Stimulated activated naive CD8-positive, alpha-beta T cell treated with anti-CD3 and anti-CD28 coated beads, Interleukin-15, amount 100 ng/mL, for 72 hours (primary cell): ENCODE measurements at regions not wholly inside any gene's neighbourhood (a gene's known extent, or its start where the extent isn't known, plus 50 kb on each side); places are given as distances from the start of the nearest gene placed in this dataset.
"Not testable (repeated sequence)": the region's sequence is repeated elsewhere in the genome, so short reads cannot be mapped to it uniquely, and the experiment has no call there.

Source experiments
- ATAC-seq: fragments of 150-1000 bp; cut with Tn5 transposase; 2 replicates; pipeline ENCODE4 v1.10.0; 2021; ENCODE audit warnings: mild to moderate bottlenecking, moderate library complexity
- DNase-seq, 2 donors: peaks; one replicate each; pipeline ENCODE4 v3.0.0; 2021 to 2022
- H3K27ac Mint-ChIP-seq, 2 donors: one replicate each; pipeline ENCODE4 v1.8.0; 2022; ENCODE audit warnings: mild to moderate bottlenecking in 2 of 2, mixed read lengths in 2 of 2, moderate library complexity in 2 of 2
- H3K27me3 Mint-ChIP-seq: one replicate; pipeline ENCODE4 v1.8.0; 2022; ENCODE audit warnings: mixed read lengths
- H3K4me1 Mint-ChIP-seq: one replicate; pipeline ENCODE4 v1.8.0; 2022; ENCODE audit warnings: mild to moderate bottlenecking, mixed read lengths
- H3K4me3 Mint-ChIP-seq, 2 donors: one replicate each; pipeline ENCODE4 v1.8.0; 2022; ENCODE audit warnings: mild to moderate bottlenecking in 2 of 2, mixed read lengths in 2 of 2, moderate library complexity in 1 of 2
- H3K9me3 Mint-ChIP-seq, 2 donors: one replicate each; pipeline ENCODE4 v1.8.0; 2022; ENCODE audit warnings: mixed read lengths in 2 of 2

DNA sequence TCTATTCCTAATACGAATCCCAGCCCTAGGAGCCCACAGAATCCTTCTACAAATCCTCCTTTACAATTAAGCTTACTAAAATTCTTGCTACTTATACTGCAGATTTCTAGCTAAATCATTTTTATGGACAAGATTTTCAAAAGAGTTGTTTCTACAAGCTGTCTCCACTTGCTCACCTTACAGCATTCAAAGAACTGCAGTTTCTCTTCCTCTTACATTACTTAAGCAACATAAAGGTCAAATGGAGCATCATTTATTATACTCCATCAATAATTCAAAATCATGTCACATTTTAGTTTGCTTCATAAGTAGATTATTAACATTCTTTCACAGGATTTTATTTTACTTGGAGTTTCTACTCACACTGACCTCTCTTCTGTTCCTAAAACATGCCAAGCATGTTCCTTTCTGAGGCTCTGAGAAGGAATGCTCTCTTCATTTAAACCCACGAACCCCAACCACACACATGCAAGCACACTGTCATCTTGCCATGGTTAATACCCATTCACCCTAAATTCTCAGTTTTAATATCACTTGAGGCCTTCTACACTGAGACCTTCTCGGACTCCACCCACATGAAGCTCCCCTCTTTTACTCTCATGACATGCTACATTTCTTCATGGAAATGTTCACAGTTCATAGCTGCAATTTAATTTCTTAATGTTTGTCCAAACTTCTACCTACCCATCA, 388.2 kb downstream of the TBC1D32 start:
- no peaks in the 10 kb centered on the region for H3K4me1 Mint-ChIP-seq
- no peaks in the 10 kb centered on the region for H3K27me3 Mint-ChIP-seq
- no peaks in the 10 kb centered on the region for H3K9me3 Mint-ChIP-seq
- no peak overlapping the region for H3K27ac Mint-ChIP-seq
- H3K4me3 Mint-ChIP-seq: no peak overlapping the region
- ATAC-seq (no peak), DNase-seq (no peak)

DNA sequence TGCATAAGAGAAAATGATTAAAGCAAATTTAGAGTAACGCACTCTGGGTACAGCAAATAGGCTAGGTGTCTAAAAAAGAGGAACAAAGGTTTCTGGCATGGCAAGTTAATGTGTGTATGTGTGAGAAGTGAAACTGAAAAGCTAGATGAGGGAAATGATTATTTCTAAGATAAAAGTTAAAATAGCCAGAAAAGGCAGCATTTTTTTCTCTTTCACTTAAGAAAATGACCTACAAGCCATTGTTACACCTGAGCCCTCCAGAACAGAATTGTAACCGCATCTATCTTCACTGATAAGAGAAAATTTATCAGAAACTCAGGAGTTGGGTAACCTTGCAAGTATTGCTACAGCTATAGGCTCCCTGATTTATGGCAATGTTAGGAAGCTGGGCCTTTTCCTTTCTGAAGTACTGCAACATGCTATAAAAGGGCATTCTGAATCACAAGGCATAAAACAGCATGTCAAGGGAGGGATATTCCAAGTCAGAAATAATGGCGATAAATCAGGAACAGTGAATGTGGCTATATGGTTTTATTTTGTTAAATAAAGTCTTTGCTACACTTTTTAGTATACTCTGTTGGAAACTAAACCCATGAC, 395.3 kb downstream of the TBC1D32 start:
- ATAC-seq (no peak), DNase-seq (no peak)
- H3K27ac Mint-ChIP-seq: no peak overlapping the region
- no peaks in the 10 kb centered on the region for H3K4me1 Mint-ChIP-seq
- no peak overlapping the region for H3K4me3 Mint-ChIP-seq
- no peaks in the 10 kb centered on the region for H3K9me3 Mint-ChIP-seq
- no peaks in the 10 kb centered on the region for H3K27me3 Mint-ChIP-seq

DNA sequence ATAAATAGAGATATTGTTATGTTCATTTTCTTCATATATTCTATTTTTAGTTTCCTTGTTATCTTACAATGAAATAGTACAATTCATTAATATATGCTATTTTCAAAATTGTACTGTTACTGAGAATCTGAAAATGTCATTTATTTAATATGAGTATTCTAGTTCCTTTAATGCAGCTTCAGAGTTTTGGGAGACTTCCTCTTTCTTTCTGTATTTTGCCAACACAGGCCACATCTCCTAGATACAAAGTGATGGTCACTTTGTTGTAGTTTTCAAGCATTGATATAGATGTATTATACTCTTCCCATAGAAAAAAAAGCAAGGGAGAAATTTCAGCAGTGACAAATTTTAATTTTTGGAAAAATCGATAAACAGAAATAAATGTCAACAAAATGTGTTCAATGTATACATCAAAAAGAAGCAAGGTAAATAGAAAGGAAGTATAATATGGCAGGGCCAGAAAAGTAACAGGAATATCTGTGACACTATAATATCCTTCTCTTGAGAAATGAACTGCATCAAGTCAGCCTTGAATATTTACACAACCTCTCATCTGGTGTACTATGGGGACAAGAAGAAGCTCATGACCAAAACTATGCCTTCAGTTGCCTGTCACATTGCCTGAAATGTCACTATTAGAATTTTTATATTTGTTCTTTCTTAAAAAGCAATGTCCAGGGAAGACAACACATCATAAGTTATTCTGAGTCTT, 396.0 kb downstream of the TBC1D32 start:
- no peaks in the 10 kb centered on the region for H3K4me1 Mint-ChIP-seq
- DNase-seq (no peak), ATAC-seq (no peak)
- no peaks in the 10 kb centered on the region for H3K27me3 Mint-ChIP-seq
- H3K4me3 Mint-ChIP-seq: no peak overlapping the region
- no peak overlapping the region for H3K27ac Mint-ChIP-seq
- H3K9me3 Mint-ChIP-seq: no peaks in the 10 kb centered on the region

DNA sequence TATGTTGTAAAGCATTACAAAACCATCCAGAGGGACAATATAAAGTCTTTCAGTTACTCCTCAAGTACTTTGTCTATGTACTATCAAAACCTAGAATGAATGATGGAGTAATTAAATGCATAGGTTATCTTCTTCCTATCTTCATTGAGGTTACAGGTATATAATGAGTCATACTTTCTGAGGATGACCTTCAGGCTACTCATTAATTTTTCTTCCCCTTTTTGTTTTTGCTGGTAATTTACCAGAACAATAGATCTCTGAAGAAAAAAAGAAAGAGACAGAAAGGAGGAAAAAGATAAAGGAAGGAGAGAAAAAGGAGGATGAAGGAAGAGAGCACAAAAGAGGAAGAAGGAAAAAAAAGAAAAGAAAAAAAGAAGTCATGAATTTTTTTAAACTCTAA, 398.4 kb downstream of the TBC1D32 start:
- Mint-ChIP-seq H3K27me3 (no peaks in the 10 kb centered on the region), H3K4me1 (no peaks in the 10 kb centered on the region), H3K9me3 (no peaks in the 10 kb centered on the region), H3K27ac (no peak overlapping the region), H3K4me3 (no peak overlapping the region)
- DNase-seq: no peak
- no peak for ATAC-seq

DNA sequence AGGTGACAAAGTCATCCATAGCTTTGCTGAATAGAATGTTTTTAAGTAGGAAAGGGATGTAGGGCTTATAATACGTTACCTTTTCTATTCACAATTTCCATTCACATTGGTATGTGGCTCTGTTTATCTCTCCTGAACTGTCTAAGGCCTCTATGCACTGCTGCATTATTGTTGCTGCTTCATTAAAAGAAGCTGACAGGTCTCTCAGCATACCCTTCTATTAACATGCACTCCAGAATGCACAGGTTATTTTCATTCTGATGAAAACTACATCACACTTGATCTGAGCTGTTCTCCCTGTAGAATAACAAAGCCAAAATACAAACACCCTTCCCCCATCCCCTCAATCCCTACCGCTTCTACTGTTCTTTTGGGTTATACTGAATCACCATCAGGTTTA, 399.3 kb downstream of the TBC1D32 start:
- no peak overlapping the region for H3K27ac Mint-ChIP-seq
- no peaks in the 10 kb centered on the region for H3K4me1 Mint-ChIP-seq
- DNase-seq: no peak
- H3K27me3 Mint-ChIP-seq: no peaks in the 10 kb centered on the region
- no peak for ATAC-seq
- no peak overlapping the region for H3K4me3 Mint-ChIP-seq
- no peaks in the 10 kb centered on the region for H3K9me3 Mint-ChIP-seq

DNA sequence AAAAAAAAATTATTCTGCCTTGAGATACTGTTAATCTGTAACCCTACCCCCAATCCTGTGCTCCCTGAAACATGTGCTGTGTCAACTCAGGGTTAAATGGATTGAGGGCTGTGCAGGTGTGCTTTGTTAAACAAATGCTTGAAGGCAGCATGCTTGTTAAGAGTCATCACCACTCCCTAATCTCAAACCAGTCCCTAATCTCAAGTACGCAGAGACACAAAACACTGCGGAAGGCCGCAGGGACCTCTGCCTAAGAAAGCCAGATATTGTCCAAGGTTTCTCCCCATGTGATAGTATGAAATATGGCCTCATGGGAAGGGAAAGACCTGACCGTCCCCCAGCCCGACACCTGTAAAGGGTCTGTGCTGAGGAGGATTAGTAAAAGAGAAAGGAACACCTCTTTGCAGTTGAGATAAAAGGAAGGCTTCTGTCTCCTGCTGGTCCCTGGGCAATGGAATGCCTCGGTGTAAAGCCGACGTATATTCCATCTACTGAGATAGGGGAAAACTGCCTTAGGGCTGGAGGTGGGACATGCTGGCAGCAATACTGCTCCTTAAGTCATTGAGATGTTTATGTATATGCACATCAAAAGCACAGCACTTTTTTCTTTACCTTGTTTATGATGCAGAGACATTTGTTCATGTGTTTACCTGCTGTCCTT, 402.6 kb downstream of the TBC1D32 start:
- not testable (repeated sequence) for ATAC-seq, H3K4me1 Mint-ChIP-seq, H3K4me3 Mint-ChIP-seq, DNase-seq, H3K27me3 Mint-ChIP-seq, H3K27ac Mint-ChIP-seq, H3K9me3 Mint-ChIP-seq

DNA sequence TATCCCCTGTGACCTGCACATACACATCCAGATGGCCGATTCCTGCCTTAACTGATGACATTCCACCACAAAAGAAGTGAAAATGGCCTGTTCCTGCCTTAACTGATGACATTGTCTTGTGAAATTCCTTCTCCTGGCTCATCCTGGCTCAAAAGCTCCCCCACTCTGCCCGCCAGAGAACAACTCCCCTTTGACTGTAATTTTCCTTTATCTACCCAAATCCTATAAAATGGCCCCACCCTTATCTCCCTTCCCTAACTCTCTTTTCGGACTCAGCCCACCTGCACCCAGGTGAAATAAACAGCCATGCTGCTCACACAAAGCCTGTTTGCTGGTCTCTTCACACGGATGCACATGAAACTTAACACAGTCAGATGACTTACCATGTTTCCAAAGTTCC, 403.8 kb downstream of the TBC1D32 start:
- H3K4me1 Mint-ChIP-seq, H3K27me3 Mint-ChIP-seq, H3K9me3 Mint-ChIP-seq, H3K4me3 Mint-ChIP-seq, DNase-seq, ATAC-seq, H3K27ac Mint-ChIP-seq: not testable (repeated sequence)

DNA sequence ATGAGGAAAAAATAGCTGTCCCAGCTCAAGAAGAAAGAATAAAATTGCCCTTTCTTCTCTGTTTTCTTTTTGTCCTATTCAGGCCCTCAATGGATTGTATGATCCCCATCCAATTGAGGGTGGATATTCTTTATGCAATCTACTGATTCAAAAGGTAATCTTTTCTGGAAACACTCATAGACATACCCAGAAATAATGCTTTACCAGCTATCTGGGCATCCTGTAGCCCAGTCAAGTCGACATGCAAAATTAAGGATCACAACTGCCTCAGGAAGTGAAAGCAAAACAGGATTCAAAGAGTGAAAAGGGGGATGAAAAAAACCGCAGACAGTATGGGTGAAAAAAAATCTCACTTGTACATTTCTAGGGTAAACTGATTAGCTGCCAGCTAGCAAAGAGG, 410.1 kb downstream of the TBC1D32 start:
- DNase-seq (no peak), ATAC-seq (no peak)
- no peaks in the 10 kb centered on the region for H3K4me1 Mint-ChIP-seq
- no peak overlapping the region for H3K27ac Mint-ChIP-seq
- H3K9me3 Mint-ChIP-seq: peaks cover 0 to 4% of the 10 kb centered on the region in 2 donors
- H3K4me3 Mint-ChIP-seq: no peak overlapping the region
- no peaks in the 10 kb centered on the region for H3K27me3 Mint-ChIP-seq

DNA sequence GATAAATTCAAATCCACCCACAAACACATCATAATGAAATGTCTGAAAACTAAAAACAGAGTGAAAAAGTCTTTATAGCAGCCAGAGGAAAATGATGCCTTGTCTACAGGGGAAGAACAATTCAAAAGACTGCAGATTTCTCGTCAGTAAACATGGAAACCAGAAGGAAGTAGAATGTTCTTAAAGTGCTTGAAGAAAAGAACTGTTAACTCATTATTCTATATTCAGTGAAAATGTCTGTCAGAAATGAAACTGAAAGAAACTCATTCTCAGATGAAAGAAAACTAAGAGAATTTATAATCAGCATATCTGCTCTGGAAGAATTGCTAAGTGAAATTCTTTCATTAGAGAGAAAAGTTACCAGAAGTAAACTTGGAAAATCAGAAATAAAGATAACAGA, 416.1 kb downstream of the TBC1D32 start:
- H3K9me3 Mint-ChIP-seq: no peaks in the 10 kb centered on the region
- H3K4me3 Mint-ChIP-seq: no peak overlapping the region
- no peak for ATAC-seq
- H3K27me3 Mint-ChIP-seq: no peaks in the 10 kb centered on the region
- H3K4me1 Mint-ChIP-seq: no peaks in the 10 kb centered on the region
- DNase-seq: no peak
- no peak overlapping the region for H3K27ac Mint-ChIP-seq

DNA sequence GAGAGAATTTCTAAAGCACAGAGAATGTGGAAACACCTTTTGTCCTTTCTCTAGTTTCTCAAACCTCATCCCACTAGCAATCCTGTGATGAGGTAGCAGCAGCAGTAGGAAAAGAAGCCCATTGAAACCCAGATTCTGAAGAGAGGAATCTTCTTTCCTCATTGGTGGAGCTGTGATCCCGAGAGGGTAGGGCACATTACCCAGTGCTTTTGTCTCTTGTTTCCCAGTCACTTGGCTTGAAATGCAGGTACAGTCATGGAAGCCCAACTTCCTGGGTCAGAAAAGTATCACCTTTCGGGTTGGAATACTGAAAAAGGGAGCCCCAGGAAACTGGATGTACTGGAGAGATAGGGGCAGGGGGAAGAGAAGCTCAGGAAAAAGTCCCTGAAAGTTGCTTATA, 417.4 kb downstream of the TBC1D32 start:
- no peak for ATAC-seq
- Mint-ChIP-seq H3K4me1 (no peaks in the 10 kb centered on the region), H3K27ac (no peak overlapping the region), H3K9me3 (no peaks in the 10 kb centered on the region), H3K4me3 (no peak overlapping the region), H3K27me3 (no peaks in the 10 kb centered on the region)
- DNase-seq: no peak

DNA sequence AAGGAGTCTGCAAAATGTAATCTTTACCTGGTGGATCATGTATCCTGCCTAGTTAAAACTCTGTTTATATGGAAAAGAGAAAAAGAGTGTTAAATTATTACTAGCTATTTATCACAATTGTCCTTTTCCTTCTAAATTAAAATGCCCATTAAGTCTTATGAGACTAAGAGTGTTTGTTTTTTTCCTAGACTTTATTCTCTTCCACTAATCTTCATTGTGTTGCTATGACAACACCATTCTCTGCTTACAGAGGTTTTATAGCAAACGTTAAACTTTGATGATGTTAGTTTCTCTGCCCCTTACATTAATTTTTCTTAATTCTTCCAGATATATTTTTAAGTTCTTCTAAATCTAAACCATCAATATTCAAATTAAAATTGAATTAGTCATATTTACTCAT, 420.8 kb downstream of the TBC1D32 start:
- no peaks in the 10 kb centered on the region for H3K9me3 Mint-ChIP-seq
- no peaks in the 10 kb centered on the region for H3K27me3 Mint-ChIP-seq
- H3K4me3 Mint-ChIP-seq: no peak overlapping the region

DNA sequence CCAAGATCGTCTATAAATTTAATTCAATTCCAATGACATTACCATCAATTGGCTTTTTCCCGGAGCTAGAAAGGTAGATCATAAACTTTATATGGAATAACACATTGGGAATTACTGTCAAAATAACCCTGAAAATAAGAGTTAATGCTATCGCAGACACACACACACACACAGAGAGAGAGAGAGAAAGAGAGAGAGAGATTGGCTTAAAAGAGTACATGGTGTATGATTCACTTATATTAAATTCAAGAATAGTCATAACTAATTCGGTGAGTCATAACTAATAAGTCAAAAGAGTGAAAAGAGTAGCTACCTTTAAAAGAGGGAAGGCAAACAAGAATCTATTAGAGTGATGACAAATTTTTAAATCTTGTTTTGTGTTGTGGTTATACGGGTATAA, 425.5 kb downstream of the TBC1D32 start:
- Mint-ChIP-seq H3K27me3 (no peaks in the 10 kb centered on the region), H3K4me1 (no peaks in the 10 kb centered on the region), H3K4me3 (no peak overlapping the region), H3K9me3 (no peaks in the 10 kb centered on the region), H3K27ac (no peak overlapping the region)
- no peak for ATAC-seq
- no peak for DNase-seq

More for the DNA sequence above, 420.8 kb downstream of the TBC1D32 start:
- Mint-ChIP-seq H3K27ac (no peak overlapping the region), H3K4me1 (no peaks in the 10 kb centered on the region)
- DNase-seq (no peak), ATAC-seq (no peak)

DNA sequence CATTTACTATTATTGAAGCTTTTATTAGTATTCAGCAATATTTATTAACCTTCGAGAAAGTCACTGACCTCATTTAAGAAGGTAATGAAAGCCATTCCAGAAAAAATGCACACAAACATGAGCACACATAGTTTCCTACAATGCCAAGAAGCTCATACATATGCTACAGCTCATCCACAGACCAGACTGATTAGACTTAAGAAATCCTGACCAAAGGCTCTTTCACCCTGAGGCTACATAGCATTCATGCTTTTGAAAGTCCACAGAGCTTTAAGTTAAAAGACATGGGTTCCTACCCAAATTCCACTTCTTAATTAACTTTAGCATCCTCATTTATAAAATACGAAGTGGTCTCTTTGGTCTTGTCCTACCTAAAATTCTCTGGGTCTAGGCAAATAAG, 430.4 kb downstream of the TBC1D32 start:
- Mint-ChIP-seq H3K4me1 (no peaks in the 10 kb centered on the region), H3K27ac (no peak overlapping the region), H3K27me3 (no peaks in the 10 kb centered on the region), H3K9me3 (no peaks in the 10 kb centered on the region), H3K4me3 (no peak overlapping the region)
- ATAC-seq (no peak), DNase-seq (no peak)

DNA sequence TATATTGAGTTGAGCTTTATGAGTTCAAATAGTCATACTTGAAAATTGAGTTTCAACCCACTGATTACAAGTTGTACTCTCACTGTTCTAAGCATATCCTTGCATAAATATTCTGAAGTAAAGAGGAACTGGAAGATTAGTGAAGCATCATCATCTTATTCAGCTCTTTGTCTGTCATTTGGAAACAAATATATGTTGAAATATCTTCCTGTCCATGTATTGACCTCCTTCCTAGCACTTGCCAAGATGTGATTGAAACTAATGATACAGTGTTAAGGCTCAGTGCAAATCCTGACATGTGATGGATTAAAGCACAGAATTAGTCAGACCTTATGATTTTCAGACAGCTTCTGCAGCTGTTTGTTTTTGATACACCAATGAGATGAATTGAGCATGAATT, 434.3 kb downstream of the TBC1D32 start:
- DNase-seq (no peak), ATAC-seq (no peak)
- no peaks in the 10 kb centered on the region for H3K27me3 Mint-ChIP-seq
- no peak overlapping the region for H3K27ac Mint-ChIP-seq
- H3K9me3 Mint-ChIP-seq: peaks cover 0 to 6% of the 10 kb centered on the region in 2 donors
- H3K4me3 Mint-ChIP-seq: no peak overlapping the region
- no peaks in the 10 kb centered on the region for H3K4me1 Mint-ChIP-seq

DNA sequence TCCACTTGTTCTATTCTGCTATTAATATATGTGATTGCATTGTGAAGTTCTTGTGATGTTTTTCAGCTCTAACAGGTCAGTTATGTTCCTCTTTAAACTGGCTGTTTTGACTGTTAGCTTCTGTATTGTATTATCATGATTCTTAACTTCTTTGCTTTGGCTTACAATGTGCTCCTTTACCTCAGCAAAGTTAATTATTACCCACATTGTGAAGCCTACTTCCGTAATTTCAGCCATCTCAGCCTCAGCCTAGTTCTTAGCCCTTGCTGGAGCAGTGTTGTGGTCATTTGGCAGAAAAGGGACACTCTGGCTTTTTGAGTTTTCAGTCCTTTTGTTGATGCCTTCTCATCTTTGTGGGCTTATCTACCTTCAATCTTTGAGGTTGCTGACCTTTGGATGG, 440.2 kb downstream of the TBC1D32 start:
- Mint-ChIP-seq H3K9me3 (peaks cover 13 to 42% of the 10 kb centered on the region in 2 donors), H3K27me3 (no peaks in the 10 kb centered on the region), H3K27ac (no peak overlapping the region), H3K4me3 (no peak overlapping the region), H3K4me1 (no peaks in the 10 kb centered on the region)
- DNase-seq (no peak), ATAC-seq (no peak)

DNA sequence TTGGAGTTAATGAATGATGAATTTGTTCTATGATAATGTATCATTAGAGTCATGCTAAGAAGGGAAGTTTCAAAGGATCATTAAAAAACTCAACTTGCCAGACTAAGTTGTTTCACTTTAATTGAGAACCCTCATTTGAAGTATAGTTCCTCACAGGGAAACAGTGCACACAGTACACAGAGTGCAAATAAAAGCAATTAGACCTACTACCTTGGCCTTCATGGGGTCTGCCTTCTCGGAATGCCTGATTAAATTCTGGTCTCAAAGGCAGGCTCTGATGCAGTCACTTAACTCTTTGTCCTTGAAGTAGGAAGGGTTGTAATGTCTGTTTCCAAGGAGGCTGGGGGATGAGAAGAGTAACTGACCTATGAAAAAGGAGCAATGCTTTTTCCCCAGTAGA, 457.3 kb downstream of the TBC1D32 start:
- Mint-ChIP-seq H3K27me3 (no peaks in the 10 kb centered on the region), H3K4me1 (no peaks in the 10 kb centered on the region), H3K9me3 (peaks cover 0 to 5% of the 10 kb centered on the region in 2 donors), H3K27ac (no peak overlapping the region), H3K4me3 (no peak overlapping the region)
- DNase-seq (no peak), ATAC-seq (no peak)
